ENCODE measurements at regions not wholly inside any gene's neighbourhood (a gene's known extent, or its start where the extent isn't known, plus 50 kb on each side); places are given as distances from the start of the nearest gene placed in this dataset.
"Not testable (repeated sequence)": the region's sequence is repeated elsewhere in the genome, so short reads cannot be mapped to it uniquely, and the experiment has no call there.

DNA sequence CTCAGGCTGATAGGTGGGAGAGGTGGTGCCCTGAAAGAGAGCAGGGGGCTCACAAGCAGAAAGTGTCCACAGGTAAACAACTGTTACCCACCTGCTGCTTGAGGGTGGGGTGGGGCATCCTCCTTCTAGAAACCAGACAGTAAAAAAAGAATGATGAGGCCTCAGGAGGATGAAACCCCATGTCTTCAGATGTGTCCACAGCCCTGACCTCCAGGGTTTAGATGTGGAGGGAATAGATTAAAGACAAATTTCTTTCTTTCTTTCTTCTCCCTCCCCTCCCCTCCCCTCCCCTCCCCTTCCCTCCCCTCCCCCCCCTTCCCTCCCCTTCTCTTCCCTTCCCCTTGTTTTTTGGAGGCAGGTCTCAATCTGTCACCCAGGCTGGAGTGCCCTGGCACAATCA lies 333.5 kb upstream of the NUPR2 start:
- Mint-ChIP-seq H3K4me1 (no peaks in the 10 kb centered on the region), H3K36me3 (ENCODE audit: low read depth) (no peaks in the 10 kb centered on the region), H3K9me3 (peaks cover 29% of the 10 kb centered on the region), H3K27ac (no peak overlapping the region), H3K4me3 (no peak overlapping the region), H3K27me3 (no peaks in the 10 kb centered on the region)
- DNase-seq (no peak), ATAC-seq (ENCODE audit: low read depth) (no peak)
- intact Hi-C loops (cut with micrococcal nuclease): no loop called here
- ChIA-PET CTCF (no interaction called here), POLR2A (no interaction called here)
- TF ChIP-seq, protein P1, sequence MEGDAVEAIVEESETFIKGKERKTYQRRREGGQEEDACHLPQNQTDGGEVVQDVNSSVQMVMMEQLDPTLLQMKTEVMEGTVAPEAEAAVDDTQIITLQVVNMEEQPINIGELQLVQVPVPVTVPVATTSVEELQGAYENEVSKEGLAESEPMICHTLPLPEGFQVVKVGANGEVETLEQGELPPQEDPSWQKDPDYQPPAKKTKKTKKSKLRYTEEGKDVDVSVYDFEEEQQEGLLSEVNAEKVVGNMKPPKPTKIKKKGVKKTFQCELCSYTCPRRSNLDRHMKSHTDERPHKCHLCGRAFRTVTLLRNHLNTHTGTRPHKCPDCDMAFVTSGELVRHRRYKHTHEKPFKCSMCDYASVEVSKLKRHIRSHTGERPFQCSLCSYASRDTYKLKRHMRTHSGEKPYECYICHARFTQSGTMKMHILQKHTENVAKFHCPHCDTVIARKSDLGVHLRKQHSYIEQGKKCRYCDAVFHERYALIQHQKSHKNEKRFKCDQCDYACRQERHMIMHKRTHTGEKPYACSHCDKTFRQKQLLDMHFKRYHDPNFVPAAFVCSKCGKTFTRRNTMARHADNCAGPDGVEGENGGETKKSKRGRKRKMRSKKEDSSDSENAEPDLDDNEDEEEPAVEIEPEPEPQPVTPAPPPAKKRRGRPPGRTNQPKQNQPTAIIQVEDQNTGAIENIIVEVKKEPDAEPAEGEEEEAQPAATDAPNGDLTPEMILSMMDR (IDR thresholded peaks at IDR 0.05): no peak

DNA sequence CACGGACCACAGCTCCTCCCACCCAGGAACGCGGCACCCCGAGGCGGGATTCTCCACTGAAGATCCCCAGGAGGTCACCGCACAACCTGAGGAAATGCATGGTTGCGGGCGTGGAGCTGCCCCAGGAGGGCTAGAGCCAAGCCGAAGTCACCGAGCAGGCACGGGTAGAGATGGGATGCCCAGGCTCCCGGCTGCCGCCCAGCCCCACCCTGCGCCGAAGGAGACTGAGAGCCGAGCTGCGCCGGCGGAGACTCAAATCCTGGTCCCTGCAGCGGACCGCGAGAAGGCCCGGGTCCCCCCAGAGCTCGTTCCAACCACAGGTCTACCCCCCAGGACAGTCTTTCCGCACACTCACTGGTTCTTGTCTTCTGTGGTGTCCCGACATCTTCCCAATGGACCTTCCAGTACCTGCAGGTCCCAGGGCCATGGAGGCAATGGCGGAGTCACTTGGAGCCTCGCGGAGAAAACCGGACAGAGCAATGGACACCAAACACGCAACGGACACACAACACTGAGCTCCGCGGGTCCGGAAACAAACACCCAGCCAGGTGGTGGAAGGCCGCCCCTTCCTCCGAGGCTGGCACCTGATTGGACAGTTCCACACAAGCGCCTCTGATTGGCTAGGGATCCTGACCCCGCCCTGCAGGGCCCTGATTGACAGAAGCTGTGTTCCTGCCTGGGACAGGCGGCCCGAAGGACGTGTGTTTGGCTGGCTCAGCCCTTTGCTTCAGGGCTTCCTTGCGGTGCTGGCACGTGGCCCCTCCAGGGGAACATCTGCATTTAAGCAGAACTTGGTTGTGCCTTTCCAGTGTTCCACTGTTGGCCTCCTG lies 331.9 kb upstream of the NUPR2 start:
- DNase-seq: no peak
- CTCF ChIA-PET: no interaction called here
- TF ChIP-seq, protein P1 (IDR thresholded peaks at IDR 0.05): no peak
- H3K4me1 Mint-ChIP-seq: no peaks in the 10 kb centered on the region
- H3K27ac Mint-ChIP-seq: no peak overlapping the region
- peaks cover 35% of the 10 kb centered on the region for H3K9me3 Mint-ChIP-seq
- POLR2A ChIA-PET: no interaction called here
- H3K27me3 Mint-ChIP-seq: no peaks in the 10 kb centered on the region
- ATAC-seq (ENCODE audit: low read depth): no peak
- H3K36me3 Mint-ChIP-seq (ENCODE audit: low read depth): no peaks in the 10 kb centered on the region
- intact Hi-C loops (cut with micrococcal nuclease): no loop called here
- H3K4me3 Mint-ChIP-seq: no peak overlapping the region

DNA sequence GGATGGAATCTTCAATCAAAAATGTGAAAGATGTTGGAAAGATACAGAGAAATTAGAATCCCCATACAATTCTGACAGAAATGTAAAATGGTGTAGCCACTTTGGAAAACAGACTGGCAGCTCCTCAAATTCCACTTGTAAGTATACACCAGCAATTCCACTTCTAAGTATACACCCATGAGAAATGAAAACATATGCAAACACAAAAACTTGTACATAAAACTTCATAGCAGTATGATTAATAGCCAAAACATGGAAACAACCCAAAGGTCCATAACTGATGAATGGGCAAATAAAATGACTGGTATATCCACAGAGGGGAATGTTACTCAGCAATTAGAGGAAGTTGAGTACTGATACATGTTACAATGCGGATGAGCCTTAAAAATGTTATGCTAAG lies 304.3 kb upstream of the NUPR2 start:
- CTCF ChIA-PET; H3K4me1 Mint-ChIP-seq; H3K27me3 Mint-ChIP-seq; POLR2A ChIA-PET; DNase-seq; H3K4me3 Mint-ChIP-seq; ATAC-seq (ENCODE audit: low read depth); H3K27ac Mint-ChIP-seq; H3K36me3 Mint-ChIP-seq (ENCODE audit: low read depth); intact Hi-C loops (cut with micrococcal nuclease): not testable (repeated sequence)
- H3K9me3 Mint-ChIP-seq: peaks cover 14% of the 10 kb centered on the region

DNA sequence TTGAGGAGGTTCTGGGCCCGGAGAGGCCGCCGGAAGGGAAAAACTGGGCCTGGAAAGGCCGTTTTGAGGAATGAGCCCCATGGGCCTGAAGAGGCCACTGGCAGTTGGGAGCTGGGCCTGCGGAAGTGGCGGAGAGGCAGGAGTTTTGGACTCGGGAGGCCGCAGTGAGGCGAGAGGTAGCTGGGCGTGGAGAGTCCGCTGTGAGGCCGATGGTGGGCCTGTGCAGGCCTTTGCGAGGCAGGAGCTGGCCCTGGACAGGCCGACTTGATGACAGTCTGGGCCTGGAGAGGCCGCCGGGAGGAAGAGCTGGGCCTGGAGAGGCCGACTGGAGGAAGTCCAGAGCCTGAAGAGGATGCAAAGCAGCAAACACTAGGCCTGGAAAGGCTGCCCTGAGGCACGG lies 259.0 kb upstream of the NUPR2 start:
- ChIA-PET CTCF (no interaction called here), POLR2A (no interaction called here)
- TF ChIP-seq, protein P1 (IDR thresholded peaks at IDR 0.05): no peak
- Mint-ChIP-seq H3K9me3 (no peaks in the 10 kb centered on the region), H3K27me3 (no peaks in the 10 kb centered on the region), H3K4me3 (no peak overlapping the region), H3K27ac (no peak overlapping the region), H3K36me3 (ENCODE audit: low read depth) (no peaks in the 10 kb centered on the region), H3K4me1 (no peaks in the 10 kb centered on the region)
- intact Hi-C loops (cut with micrococcal nuclease): no loop called here
- DNase-seq (no peak), ATAC-seq (ENCODE audit: low read depth) (no peak)

DNA sequence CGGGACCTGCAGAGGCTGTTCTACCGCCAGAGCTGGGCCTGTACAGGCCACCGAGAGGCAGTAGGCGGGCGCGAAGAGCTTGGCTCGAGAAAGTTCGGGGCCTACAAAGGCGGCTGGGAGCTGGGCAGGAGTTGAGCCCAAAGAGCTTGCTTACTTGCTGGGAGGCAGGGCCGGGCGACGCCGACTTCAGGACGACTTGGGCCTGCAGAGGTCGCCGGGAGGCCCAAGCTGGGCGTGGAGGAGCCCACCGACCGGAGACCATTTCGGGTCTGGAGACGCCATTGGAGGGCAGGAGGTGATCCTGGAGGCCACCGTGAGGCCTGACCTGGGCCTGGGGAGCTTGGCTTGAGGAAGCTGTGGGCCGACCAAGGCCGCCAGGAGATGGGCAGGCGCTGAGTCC lies 258.4 kb upstream of the NUPR2 start:
- H3K36me3 Mint-ChIP-seq (ENCODE audit: low read depth); H3K4me3 Mint-ChIP-seq; H3K9me3 Mint-ChIP-seq; ATAC-seq (ENCODE audit: low read depth); CTCF ChIA-PET; POLR2A ChIA-PET; H3K4me1 Mint-ChIP-seq; H3K27ac Mint-ChIP-seq; H3K27me3 Mint-ChIP-seq; intact Hi-C loops (cut with micrococcal nuclease); DNase-seq: not testable (repeated sequence)

DNA sequence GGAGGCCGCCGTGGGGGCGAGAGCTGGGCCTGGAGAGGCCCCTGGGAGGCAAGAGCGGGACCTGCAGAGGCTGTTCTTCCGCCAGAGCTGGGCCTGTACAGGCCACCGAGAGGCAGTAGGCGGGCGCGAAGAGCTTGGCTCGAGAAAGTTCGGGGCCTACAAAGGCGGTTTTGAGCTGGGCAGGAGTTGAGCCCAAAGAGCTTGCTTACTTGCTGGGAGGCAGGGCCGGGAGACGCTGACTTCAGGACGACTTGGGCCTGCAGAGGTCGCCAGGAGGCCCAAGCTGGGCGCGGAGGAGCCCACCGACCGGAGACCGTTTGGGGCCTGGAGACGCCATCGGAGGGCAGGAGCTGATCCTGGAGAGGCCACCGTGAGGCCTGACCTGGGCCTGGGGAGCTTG lies 257.1 kb upstream of the NUPR2 start:
- H3K36me3 Mint-ChIP-seq (ENCODE audit: low read depth); CTCF ChIA-PET; H3K4me1 Mint-ChIP-seq; POLR2A ChIA-PET; H3K4me3 Mint-ChIP-seq; intact Hi-C loops (cut with micrococcal nuclease); ATAC-seq (ENCODE audit: low read depth); H3K9me3 Mint-ChIP-seq; H3K27ac Mint-ChIP-seq; H3K27me3 Mint-ChIP-seq: not testable (repeated sequence)
- DNase-seq: peak; percentile 75

DNA sequence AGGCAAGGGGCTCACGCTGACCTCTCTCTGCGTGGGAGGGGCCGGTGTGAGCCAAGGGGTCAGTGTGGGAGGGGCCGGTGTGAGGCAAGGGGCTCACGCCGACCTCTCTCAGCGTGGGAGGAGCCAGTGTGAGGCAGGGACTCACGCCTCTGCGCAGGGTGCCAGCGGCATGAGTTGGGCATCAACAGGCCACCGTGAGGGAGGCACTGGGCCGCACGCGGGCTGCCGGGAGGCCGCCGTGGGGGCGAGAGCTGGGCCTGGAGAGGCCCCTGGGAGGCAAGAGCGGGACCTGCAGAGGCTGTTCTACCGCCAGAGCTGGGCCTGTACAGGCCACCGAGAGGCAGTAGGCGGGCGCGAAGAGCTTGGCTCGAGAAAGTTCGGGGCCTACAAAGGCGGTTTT lies 255.6 kb upstream of the NUPR2 start:
- H3K36me3 Mint-ChIP-seq (ENCODE audit: low read depth); H3K27me3 Mint-ChIP-seq; H3K9me3 Mint-ChIP-seq; H3K27ac Mint-ChIP-seq; intact Hi-C loops (cut with micrococcal nuclease); H3K4me1 Mint-ChIP-seq; ATAC-seq (ENCODE audit: low read depth); CTCF ChIA-PET; POLR2A ChIA-PET; H3K4me3 Mint-ChIP-seq: not testable (repeated sequence)
- DNase-seq: peak; percentile 70

DNA sequence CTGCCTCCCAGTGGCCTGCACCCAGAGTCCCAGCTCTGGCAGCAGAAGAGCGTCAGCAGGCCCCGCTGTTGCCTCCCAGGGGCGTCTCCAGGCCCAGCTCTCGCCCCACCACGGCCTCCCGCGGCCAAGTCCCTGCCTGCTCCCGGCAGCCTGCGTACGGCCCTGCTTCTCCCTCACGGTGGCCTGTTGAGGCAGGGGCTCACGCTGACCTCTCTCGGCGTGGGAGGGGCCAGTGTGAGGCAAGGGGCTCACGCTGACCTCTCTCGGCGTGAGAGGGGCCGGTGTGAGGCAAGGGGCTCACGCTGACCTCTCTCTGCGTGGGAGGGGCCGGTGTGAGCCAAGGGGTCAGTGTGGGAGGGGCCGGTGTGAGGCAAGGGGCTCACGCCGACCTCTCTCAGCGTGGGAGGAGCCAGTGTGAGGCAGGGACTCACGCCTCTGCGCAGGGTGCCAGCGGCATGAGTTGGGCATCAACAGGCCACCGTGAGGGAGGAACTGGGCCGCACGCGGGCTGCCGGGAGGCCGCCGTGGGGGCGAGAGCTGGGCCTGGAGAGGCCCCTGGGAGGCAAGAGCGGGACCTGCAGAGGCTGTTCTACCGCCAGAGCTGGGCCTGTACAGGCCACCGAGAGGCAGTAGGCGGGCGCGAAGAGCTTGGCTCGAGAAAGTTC lies 254.1 kb upstream of the NUPR2 start:
- POLR2A ChIA-PET; ATAC-seq (ENCODE audit: low read depth); intact Hi-C loops (cut with micrococcal nuclease); H3K27ac Mint-ChIP-seq; DNase-seq; H3K27me3 Mint-ChIP-seq; H3K4me1 Mint-ChIP-seq; CTCF ChIA-PET; H3K36me3 Mint-ChIP-seq (ENCODE audit: low read depth); H3K4me3 Mint-ChIP-seq; H3K9me3 Mint-ChIP-seq: not testable (repeated sequence)

DNA sequence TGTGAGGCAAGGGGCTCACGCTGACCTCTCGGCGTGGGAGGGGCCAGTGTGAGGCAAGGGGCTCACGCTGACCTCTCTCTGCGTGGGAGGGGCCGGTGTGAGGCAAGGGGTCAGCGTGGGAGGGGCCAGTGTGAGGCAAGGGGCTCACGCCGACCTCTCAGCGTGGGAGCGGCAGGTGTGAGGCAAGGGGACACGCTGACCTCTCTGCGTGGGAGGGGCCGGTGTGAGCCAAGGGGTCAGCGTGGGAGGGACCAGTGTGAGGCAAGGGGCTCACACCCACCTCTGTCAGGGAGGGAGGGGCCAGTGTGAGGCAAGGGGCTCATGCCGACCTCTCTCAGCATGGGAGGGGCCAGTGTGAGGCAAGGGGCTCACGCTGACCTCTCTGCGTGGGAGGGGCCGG lies 251.7 kb upstream of the NUPR2 start:
- CTCF ChIA-PET; H3K4me1 Mint-ChIP-seq; H3K36me3 Mint-ChIP-seq (ENCODE audit: low read depth); H3K27ac Mint-ChIP-seq; intact Hi-C loops (cut with micrococcal nuclease); H3K27me3 Mint-ChIP-seq; H3K4me3 Mint-ChIP-seq; DNase-seq; POLR2A ChIA-PET; H3K9me3 Mint-ChIP-seq; ATAC-seq (ENCODE audit: low read depth): not testable (repeated sequence)

DNA sequence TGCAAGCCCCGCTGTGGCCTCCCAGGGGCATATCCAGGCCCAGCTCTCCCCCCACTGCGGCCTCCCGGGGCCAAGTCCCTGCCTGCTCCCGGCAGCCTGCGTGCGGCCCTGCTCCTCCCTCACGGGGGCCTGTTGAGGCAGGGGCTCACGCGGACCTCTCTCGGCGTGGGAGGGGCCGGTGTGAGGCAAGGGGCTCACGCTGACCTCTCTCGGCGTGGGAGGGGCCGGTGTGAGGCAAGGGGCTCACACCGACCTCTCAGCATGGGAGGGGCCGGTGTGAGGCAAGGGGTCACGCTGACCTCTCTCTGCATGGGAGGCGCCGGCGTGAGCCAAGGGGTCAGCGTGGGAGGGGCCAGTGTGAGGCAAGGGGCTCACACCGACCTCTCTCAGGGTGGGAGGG lies 251.2 kb upstream of the NUPR2 start:
- POLR2A ChIA-PET; CTCF ChIA-PET; H3K9me3 Mint-ChIP-seq; H3K4me1 Mint-ChIP-seq; H3K4me3 Mint-ChIP-seq; intact Hi-C loops (cut with micrococcal nuclease); H3K27ac Mint-ChIP-seq; H3K36me3 Mint-ChIP-seq (ENCODE audit: low read depth); H3K27me3 Mint-ChIP-seq; DNase-seq; ATAC-seq (ENCODE audit: low read depth): not testable (repeated sequence)

All from activated B cell treated with CpG ODN at 0.5 μM for 24 hours (primary cell).